Mesenchymal stem cell (in vitro differentiated cells and primary cell): ENCODE measurements at regions not wholly inside any gene's neighbourhood (a gene's known extent, or its start where the extent isn't known, plus 50 kb on each side); places are given as distances from the start of the nearest gene placed in this dataset.
A peak's percentile ranks its signal among the peaks of the same experiment; 100 is the strongest.

Source experiments
- DNase-seq: peaks from one replicate; pipeline ENCODE4 v3.0.0-alpha.2; 2013
- H2AFZ ChIP-seq: one replicate; pipeline ENCODE4 v1.6.1; 2013; ENCODE audit warnings: low read depth, mild to moderate bottlenecking, control low read depth, inconsistent platforms, low read length, moderate library complexity
- H2AK5ac ChIP-seq: 2 replicates; pipeline ENCODE4 v1.6.1; 2013; ENCODE audit warnings: low read length, moderate library complexity, mild to moderate bottlenecking, inconsistent platforms; ENCODE audit not compliant: severe bottlenecking
- H2BK120ac ChIP-seq: one replicate; pipeline ENCODE4 v1.6.1; 2013; ENCODE audit warnings: low read depth, mild to moderate bottlenecking, inconsistent platforms, low read length, moderate library complexity
- H2BK12ac ChIP-seq, 2 experiments: one replicate each; pipeline ENCODE4 v1.6.1; 2013; ENCODE audit warnings: inconsistent platforms in 2 of 2, low read length in 2 of 2, mild to moderate bottlenecking in 2 of 2, moderate library complexity in 2 of 2, control low read depth in 1 of 2
- H2BK15ac ChIP-seq: one replicate; pipeline ENCODE4 v1.6.1; 2013; ENCODE audit warnings: mild to moderate bottlenecking, low read depth, inconsistent platforms; ENCODE audit not compliant: poor library complexity, severe bottlenecking
- H2BK5ac ChIP-seq: 2 replicates; pipeline ENCODE4 v1.6.1; 2013; ENCODE audit warnings: low read depth, mild to moderate bottlenecking, low read length, control low read depth, inconsistent platforms; ENCODE audit not compliant: poor library complexity, severe bottlenecking
- H3K14ac ChIP-seq, 2 experiments: one replicate each; pipeline ENCODE4 v1.6.1; 2013; ENCODE audit warnings: inconsistent platforms in 2 of 2, low read length in 2 of 2, control low read depth in 1 of 2, mild to moderate bottlenecking in 1 of 2, moderate library complexity in 1 of 2
- H3K18ac ChIP-seq, 2 experiments: one replicate each; pipeline ENCODE4 v1.6.1; 2013; ENCODE audit warnings: inconsistent platforms in 2 of 2, low read length in 2 of 2, control low read depth in 1 of 2, low read depth in 1 of 2, mild to moderate bottlenecking in 1 of 2
- H3K23ac ChIP-seq, 2 experiments: one replicate each; pipeline ENCODE4 v1.6.1; 2013; ENCODE audit warnings: inconsistent platforms in 2 of 2, low read length in 2 of 2, mild to moderate bottlenecking in 2 of 2, moderate library complexity in 2 of 2, control low read depth in 1 of 2
- H3K27ac ChIP-seq: 2 replicates; pipeline ENCODE4 v1.5.1; 2013; ENCODE audit warnings: mild to moderate bottlenecking, moderate library complexity, low read length, control low read depth, inconsistent platforms; ENCODE audit not compliant: poor library complexity, severe bottlenecking
- H3K27me3 ChIP-seq, 2 experiments: 2 replicates each; pipeline versions ENCODE4 v1.6.1 to v1.7.0; 2013; ENCODE audit warnings: low read length in 2 of 2, mild to moderate bottlenecking in 2 of 2, moderate library complexity in 2 of 2, control low read depth in 1 of 2, inconsistent platforms in 1 of 2; ENCODE audit not compliant: control insufficient read depth in 1 of 2, insufficient read depth in 1 of 2
- H3K36me3 ChIP-seq, 2 experiments: 2 replicates each; pipeline versions ENCODE4 v1.6.1 to v1.7.0; 2013; ENCODE audit warnings: low read length in 2 of 2, control low read depth in 1 of 2, inconsistent platforms in 1 of 2, low read depth in 1 of 2, mild to moderate bottlenecking in 1 of 2; ENCODE audit not compliant: insufficient read depth in 2 of 2, control insufficient read depth in 1 of 2
- H3K4ac ChIP-seq, 2 experiments: one replicate each; pipeline ENCODE4 v1.6.1; 2013; ENCODE audit warnings: inconsistent platforms in 2 of 2, low read length in 2 of 2, mild to moderate bottlenecking in 2 of 2, moderate library complexity in 2 of 2, control low read depth in 1 of 2, low read depth in 1 of 2
- H3K4me1 ChIP-seq: 2 replicates; pipeline ENCODE4 v1.6.1; 2013; ENCODE audit warnings: low read depth, low read length, control low read depth; ENCODE audit not compliant: control insufficient read depth, insufficient read depth
- H3K4me2 ChIP-seq: 2 replicates; pipeline ENCODE4 v1.6.1; 2013; ENCODE audit warnings: low read length, mild to moderate bottlenecking, inconsistent platforms; ENCODE audit not compliant: poor library complexity, severe bottlenecking
- H3K4me3 ChIP-seq, 2 experiments: 2 replicates each; pipeline versions ENCODE4 v1.5.1 to v1.7.0; 2013; ENCODE audit warnings: low read length in 2 of 2, mild to moderate bottlenecking in 2 of 2, control low read depth in 1 of 2, low read depth in 1 of 2; ENCODE audit not compliant: insufficient read depth in 1 of 2
- H3K79me1 ChIP-seq: replicated peaks from 2 replicates; pipeline ENCODE4 v1.6.1; 2013; ENCODE audit warnings: mild to moderate bottlenecking, control low read depth, low read length, inconsistent platforms; ENCODE audit not compliant: poor library complexity, severe bottlenecking
- H3K9ac ChIP-seq: 2 replicates; pipeline ENCODE4 v1.7.0; 2013; ENCODE audit warnings: mild to moderate bottlenecking, low read length, moderate library complexity
- H3K9me3 ChIP-seq: 2 replicates; pipeline ENCODE4 v1.7.0; 2013; ENCODE audit warnings: mild to moderate bottlenecking, low read length; ENCODE audit not compliant: control insufficient read depth
- H4K8ac ChIP-seq: one replicate; pipeline ENCODE4 v1.6.1; 2013; ENCODE audit warnings: inconsistent platforms, mild to moderate bottlenecking, low read length, moderate library complexity
- H4K91ac ChIP-seq: one replicate; pipeline ENCODE4 v1.6.1; 2013; ENCODE audit warnings: mild to moderate bottlenecking, low read length, inconsistent platforms
- WGBS: methylation state at CpG from one replicate; pipeline ENCODE4 v1.1.7; 2013; ENCODE audit warnings: mixed read lengths; 5-methylcytosine and 5-hydroxymethylcytosine counted together

GRCh38 chr22:19630614-19631013 lies 83.7 kb upstream of the SEPTIN5 start:
- Histone ChIP-seq H3K4me2 (no peak overlapping the region), H2AK5ac (no peak overlapping the region), H3K14ac (no peak overlapping the region), H3K27ac (no peak overlapping the region), H3K4me3 (no peak overlapping the region), H3K18ac (no peak overlapping the region), H2BK15ac (no peak overlapping the region), H3K27me3 (peaks cover 33 to 77% of the 10 kb centered on the region in 2 experiments), H3K9me3 (no peaks in the 10 kb centered on the region), H3K79me1 (no peaks in the 10 kb centered on the region), H2BK5ac (no peak overlapping the region), H4K8ac (no peak overlapping the region), H4K91ac (no peak overlapping the region), H3K4ac (no peak overlapping the region), H3K4me1 (peaks cover 2% of the 10 kb centered on the region), H2AFZ (no peak overlapping the region), H2BK12ac (no peak overlapping the region), H3K36me3 (no peaks in the 10 kb centered on the region), H3K9ac (no peak overlapping the region), H2BK120ac (no peak overlapping the region), H3K23ac (no peak overlapping the region)
- 38% methylated on average over 1 of the region's 5 CpGs for WGBS
- no peak for DNase-seq

GRCh38 chr22:19631899-19632667 lies 82.2 kb upstream of the SEPTIN5 start:
- H3K23ac ChIP-seq: no peak overlapping the region
- no peak overlapping the region for H3K27ac ChIP-seq
- DNase-seq: peak; percentile 36
- H3K14ac ChIP-seq: no peak overlapping the region
- no peak overlapping the region for H3K18ac ChIP-seq
- H3K79me1 ChIP-seq: no peaks in the 10 kb centered on the region
- H3K4me2 ChIP-seq: no peak overlapping the region
- no peak overlapping the region for H4K8ac ChIP-seq
- no peak overlapping the region for H2BK12ac ChIP-seq
- H3K36me3 ChIP-seq: no peaks in the 10 kb centered on the region
- peaks cover 30 to 75% of the 10 kb centered on the region in 2 experiments for H3K27me3 ChIP-seq
- no peak overlapping the region for H3K4ac ChIP-seq
- H2BK5ac ChIP-seq: no peak overlapping the region
- H3K9ac ChIP-seq: no peak overlapping the region
- H2AFZ ChIP-seq: no peak overlapping the region
- H2AK5ac ChIP-seq: no peak overlapping the region
- H3K4me3 ChIP-seq: no peak overlapping the region
- H3K9me3 ChIP-seq: no peaks in the 10 kb centered on the region
- WGBS: 59% methylated on average over 19 of the region's 19 CpGs
- peaks cover 2% of the 10 kb centered on the region for H3K4me1 ChIP-seq
- no peak overlapping the region for H2BK120ac ChIP-seq
- no peak overlapping the region for H4K91ac ChIP-seq
- no peak overlapping the region for H2BK15ac ChIP-seq

DNA sequence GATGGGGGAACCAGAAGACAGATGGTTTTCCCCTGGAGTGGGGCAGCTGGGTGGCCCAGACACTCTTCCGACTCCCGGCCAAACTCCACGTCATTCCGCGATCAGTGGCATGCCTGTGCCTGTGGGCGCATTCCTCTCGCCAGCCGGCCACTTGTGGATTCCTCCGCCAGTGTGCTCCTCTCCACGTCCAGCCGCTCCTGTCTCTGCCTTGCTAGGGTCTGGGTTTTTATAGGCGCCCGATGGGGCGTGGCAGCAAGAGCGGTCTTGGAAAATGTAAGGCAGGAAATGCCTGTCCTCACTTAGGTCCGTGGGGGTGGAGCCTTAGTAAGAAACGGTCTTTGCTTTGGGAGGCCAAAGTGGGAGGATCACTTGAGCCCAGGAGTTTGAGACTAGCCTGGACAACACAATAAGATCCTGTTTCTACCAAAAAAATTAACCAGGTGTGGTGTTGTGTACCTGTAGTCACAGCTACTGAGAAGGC lies 81.6 kb upstream of the SEPTIN5 start:
- Histone ChIP-seq H2BK15ac (no peak overlapping the region), H3K4me1 (peaks cover 2% of the 10 kb centered on the region), H3K14ac (no peak overlapping the region), H2AFZ (no peak overlapping the region), H3K4ac (no peak overlapping the region), H4K8ac (no peak overlapping the region), H3K27me3 (peaks cover 27 to 74% of the 10 kb centered on the region in 2 experiments), H3K27ac (no peak overlapping the region), H3K18ac (no peak overlapping the region), H3K23ac (no peak overlapping the region), H3K79me1 (no peaks in the 10 kb centered on the region), H3K36me3 (no peaks in the 10 kb centered on the region), H4K91ac (no peak overlapping the region), H2BK12ac (no peak overlapping the region), H2AK5ac (no peak overlapping the region), H3K9me3 (no peaks in the 10 kb centered on the region), H3K9ac (no peak overlapping the region), H3K4me2 (no peak overlapping the region), H2BK5ac (no peak overlapping the region), H3K4me3 (no peak overlapping the region), H2BK120ac (no peak overlapping the region)
- 92% methylated on average over 17 of the region's 17 CpGs for WGBS
- DNase-seq: no peak

GRCh38 chr22:19634226-19634975 lies 79.9 kb upstream of the SEPTIN5 start:
- no peak overlapping the region for H2BK120ac ChIP-seq
- H3K9me3 ChIP-seq: no peaks in the 10 kb centered on the region
- H3K27me3 ChIP-seq: peaks cover 28 to 67% of the 10 kb centered on the region in 2 experiments
- H2BK5ac ChIP-seq: no peak overlapping the region
- 88% methylated on average over 21 of the region's 23 CpGs for WGBS
- H4K91ac ChIP-seq: no peak overlapping the region
- DNase-seq: no peak
- no peak overlapping the region for H3K23ac ChIP-seq
- no peak overlapping the region for H3K14ac ChIP-seq
- H3K79me1 ChIP-seq: no peaks in the 10 kb centered on the region
- no peak overlapping the region for H3K4me3 ChIP-seq
- no peak overlapping the region for H2AK5ac ChIP-seq
- no peak overlapping the region for H2AFZ ChIP-seq
- no peak overlapping the region for H3K4ac ChIP-seq
- no peak overlapping the region for H3K27ac ChIP-seq
- H2BK15ac ChIP-seq: no peak overlapping the region
- H3K9ac ChIP-seq: no peak overlapping the region
- H2BK12ac ChIP-seq: no peak overlapping the region
- H3K36me3 ChIP-seq: no peaks in the 10 kb centered on the region
- no peak overlapping the region for H3K4me2 ChIP-seq
- peaks cover 2% of the 10 kb centered on the region for H3K4me1 ChIP-seq
- no peak overlapping the region for H4K8ac ChIP-seq
- no peak overlapping the region for H3K18ac ChIP-seq
